GM19438 (cell line): ENCODE measurements at regions not wholly inside any gene's neighbourhood (a gene's known extent, or its start where the extent isn't known, plus 50 kb on each side); places are given as distances from the start of the nearest gene placed in this dataset.

Source experiments
- ATAC-seq: cut with Tn5 transposase; IDR thresholded peaks from one replicate; pipeline ENCODE4 v1.9.1; 2021; ENCODE audit warnings: low read depth; ENCODE audit not compliant: unreplicated experiment

DNA sequence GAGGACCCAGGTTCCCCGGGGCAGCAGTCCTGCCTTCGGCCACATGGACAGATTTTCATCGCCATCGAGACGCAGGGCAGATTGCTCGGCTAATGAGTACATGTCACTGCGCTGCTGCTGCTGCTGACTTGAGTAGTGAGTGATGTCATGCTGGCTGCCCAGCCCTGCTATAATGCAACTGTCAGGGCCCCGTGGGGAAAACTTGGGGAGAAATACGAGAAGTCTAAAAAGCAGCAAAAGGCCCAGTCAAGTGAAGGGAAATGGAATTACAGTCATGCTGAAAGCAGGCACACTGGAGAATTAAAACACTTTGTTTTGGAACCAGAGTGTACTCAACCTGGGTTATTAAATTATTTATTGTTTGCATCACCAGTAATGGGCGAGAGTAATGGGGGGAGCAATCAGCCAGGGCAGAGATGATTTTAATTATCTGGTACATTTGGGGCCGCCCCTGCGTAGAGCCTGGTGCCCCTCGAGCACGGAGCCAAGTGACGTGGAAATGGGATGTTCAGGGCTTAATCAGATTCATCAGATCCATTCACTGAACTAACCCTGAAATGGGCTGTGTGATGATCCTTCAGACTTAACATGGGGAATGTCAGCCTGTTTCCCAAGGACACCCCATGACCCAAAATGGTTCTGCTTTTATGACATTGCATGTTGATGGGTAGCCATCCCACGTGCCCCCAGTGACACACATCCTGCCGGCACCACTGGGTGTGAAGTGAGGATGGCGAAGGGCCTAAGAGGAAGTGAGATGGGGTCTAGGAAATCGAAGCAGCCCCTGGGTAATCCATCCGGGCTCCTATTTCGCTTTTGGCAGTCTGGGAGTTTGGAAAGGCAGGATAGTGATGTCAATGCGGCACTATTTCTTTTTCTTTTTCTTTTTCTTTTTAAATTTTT, 241.6 kb upstream of the CADM1 start:
- no peak for ATAC-seq

- ATAC-seq = no peak
These were observed 240.9 kb upstream of the CADM1 start for GRCh38 chr11:115745066-115745465.

- ATAC-seq = no peak
These were observed 239.5 kb upstream of the CADM1 start for GRCh38 chr11:115743719-115744118.

DNA sequence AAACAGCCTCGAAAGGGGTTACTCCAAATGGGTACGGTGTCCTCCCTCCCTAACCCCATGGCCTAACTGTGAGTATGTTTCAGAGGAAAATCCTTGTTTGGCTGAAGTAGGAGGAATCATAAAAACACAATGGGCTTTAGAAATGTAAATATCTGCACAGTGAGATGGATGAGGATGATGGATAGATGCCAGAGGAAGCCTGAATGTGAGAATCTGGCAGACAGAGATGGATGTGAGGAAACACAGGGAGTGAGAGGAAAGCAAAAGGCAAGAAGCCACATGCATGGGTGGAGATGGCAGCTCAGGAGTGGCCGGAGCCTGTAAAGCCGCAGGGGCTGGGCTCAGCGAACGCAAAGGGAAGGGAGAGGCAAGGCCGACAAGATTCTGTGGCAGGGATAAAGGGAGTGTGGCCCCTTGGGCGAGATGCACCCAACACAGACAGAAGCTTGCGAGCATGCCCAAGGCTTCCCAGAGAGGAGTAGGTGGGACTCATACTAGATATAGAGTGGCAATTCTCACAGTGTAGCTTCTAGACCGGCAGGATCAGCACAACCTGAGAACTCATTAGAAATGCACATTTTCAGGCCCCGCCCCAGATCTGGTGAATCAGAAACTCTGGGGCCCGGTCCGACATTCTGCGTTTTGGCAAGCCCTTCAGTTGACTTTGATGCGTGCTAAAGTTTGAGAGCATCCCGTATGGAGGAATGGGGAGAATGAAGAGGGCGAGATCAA, 237.3 kb upstream of the CADM1 start:
- ATAC-seq = no peak

GRCh38 chr11:115740324-115740723, 236.1 kb upstream of the CADM1 start:
- no peak for ATAC-seq

GRCh38 chr11:115739878-115740277, 235.7 kb upstream of the CADM1 start:
- no peak for ATAC-seq

DNA sequence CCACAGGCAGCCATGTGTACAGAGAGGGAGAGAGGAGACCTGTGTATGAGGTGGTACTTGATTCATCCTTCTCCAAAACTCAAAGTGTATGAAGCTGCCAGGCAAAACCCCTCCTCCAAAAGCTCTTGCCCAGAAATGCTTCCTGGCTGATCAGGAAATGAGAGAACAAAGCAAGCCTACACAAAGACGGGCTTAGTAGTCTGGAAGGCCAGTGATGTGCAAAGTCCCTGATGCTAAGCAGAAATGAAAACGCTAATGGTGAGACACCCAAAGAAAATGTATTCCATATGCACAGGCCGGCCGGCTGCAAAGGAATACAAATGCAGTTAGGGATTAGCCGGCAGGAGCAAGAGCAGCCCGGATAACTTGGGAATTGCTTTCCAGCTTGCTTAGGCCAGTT, 234.9 kb upstream of the CADM1 start:
- ATAC-seq = no peak

GRCh38 chr11:115737875-115738274, 233.7 kb upstream of the CADM1 start:
- ATAC-seq = no peak

DNA sequence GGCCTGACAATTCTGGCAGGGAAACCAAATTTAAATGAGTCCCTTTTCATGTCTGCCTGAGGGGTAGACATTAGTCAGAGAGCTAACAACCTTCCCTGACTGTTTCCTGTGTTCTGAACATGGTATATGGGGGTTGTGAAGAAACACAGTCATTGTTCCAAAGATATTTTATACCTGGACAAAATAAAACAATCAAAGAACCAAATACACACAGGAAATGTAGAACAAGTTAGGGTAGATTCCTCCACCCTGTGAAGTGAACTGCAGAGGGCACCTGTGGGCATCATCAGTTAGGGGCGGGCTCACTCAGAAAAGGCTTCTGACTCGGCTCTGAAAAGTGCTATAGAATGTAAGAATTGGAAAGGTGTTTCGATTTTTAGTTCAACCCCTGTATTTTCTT, 231.9 kb upstream of the CADM1 start:
- ATAC-seq = no peak

DNA sequence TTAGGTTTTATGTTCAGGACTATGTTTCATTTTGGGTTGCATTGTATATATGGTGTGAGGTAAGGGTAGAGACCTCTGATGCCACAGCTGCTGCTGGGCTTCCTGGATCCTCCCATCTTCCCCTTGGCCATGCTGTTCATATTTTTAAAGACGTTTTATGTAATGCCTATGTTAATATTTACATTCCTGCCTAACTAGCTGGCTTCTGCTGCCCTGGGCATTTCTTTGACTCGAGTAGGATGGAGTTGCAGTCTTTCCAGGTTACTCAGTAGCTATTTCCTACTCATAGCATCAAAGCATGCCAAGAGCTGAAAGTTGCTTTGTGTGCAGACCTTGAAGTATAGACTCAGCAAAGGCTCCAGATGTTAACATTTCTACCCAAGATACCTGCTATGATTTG, 220.5 kb upstream of the CADM1 start:
- no peak for ATAC-seq

GRCh38 chr11:115722711-115723110, 218.5 kb upstream of the CADM1 start:
- ATAC-seq = no peak

- no peak for ATAC-seq
These were observed 217.2 kb upstream of the CADM1 start for GRCh38 chr11:115721296-115721995.

GRCh38 chr11:115720602-115721245, 216.5 kb upstream of the CADM1 start:
- no peak for ATAC-seq

DNA sequence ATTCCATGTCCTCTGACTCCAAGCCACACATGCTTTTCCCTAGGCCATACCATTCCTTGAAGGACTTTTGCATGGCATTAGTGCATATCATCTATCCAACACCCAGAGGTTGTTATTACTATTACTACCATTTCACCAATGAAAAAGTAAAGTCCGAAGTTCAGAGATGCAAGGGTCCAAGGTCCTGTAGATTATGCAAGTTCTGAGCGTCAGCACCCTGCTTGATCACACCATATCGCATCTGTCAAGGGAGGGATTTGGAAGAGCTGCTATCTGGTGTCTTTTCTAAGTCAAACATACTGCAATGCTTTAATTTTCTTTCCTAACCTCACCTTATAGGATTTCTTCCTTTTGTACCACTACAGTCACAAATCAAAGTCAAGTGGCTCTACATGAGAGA, 214.7 kb upstream of the CADM1 start:
- no peak for ATAC-seq

DNA sequence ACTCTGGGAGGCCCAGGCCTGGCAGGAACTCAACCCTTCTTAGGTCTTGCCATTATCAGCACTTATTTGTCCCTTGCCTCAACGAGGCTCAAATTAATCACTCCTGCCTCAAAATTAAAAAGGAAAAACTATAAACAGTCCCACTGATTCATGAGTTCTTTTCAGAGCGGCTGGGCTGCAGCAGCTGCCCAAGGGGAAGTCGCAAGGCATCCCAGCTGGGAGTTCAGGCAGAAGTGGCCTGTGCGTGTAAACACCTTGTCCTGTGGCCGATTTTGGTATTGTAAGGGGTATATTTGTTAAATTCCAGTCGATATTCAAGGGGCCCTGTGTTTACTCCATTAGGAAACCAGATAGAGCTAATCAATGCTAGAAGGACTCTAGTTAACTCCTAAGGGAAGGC, 213.9 kb upstream of the CADM1 start:
- ATAC-seq = no peak

DNA sequence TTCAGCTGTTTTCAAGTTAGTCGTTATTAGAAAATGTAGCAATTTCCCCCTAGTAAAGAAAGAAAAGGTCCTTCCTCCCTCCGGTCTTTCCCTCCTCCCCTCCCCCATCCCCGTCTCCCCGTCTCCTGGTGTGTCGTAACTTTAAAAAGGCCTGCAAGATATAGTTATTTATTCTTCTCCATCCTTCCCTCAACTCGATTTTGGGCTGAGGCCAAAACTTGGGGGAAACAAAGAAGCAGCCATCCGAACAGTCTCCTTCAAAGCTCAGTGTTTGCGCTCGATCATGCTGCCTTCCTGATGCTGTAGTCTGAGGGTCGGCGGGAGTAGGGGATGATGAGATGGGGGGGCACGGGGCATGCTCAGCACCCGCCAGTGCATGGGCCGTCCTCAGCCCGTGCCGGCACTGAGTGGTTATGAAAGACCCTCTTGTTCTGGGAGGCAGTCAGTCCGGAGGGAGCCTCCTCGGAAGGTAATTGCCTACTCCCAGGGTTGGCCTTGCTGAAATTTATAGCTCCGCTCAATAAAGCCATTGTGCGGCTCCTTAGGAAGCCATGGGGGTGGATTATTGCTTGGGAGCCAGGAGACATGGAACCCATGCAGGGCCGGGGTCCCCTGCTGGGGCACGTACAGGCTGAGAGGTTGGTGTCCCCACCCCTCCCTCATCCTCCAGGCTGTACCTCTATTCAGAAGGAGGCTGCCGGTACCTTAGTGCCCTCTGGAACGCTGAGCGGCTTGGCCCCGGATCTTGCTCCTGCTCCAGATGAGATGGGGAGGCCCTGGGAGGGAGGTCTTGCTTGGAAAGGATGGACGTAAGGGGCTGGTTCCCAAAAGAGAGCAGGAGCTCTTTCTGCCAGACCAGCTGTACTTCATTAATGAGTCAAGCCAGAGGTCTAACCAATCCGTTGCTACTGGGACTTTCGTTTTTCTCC, 212.7 kb upstream of the CADM1 start:
- no peak for ATAC-seq

- no peak for ATAC-seq
These were observed 211.9 kb upstream of the CADM1 start for GRCh38 chr11:115716080-115716479.

DNA sequence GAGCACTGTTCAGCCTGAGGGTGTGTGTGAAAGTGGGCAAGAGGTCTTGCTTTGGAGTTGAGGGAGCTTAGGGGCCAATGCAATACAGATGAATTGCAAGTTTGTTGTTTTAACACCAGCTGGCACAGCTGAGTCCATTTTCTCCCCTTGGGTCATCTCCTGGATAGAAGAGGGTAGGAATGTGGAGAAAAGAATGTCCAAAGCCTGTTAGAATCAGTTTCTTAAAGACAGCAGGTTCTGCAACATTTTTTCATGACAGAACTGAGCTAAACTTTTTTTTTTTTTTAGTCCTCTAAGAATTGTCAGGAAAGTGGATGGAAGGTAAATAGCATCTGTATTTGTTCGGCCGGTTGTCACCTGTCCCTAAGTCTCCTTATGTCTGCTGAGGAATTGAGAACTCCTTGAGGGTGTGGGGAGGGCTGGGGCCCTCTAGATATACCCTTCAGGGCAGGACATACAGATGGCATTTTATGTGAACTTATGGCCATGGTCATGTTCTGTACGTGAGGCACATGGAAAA, 211.1 kb upstream of the CADM1 start:
- ATAC-seq = no peak

DNA sequence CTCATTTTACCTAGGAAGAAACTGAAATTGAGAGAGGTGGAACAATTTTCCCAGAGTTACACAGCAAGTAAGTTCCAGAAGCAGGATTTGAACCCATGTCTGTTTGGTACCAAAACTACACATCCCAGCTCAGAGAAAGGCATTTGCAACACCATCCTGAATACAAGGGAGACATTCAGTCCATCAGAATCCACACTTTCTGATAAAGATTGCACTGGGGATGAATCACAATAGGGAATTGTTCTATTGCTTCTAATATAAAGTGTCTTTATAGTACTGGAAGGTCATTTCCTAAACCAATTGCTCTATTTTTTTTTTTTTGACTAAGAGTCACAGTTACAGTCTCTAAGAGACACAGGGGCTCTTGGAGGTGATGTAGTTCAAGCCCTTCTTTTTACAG, 208.1 kb upstream of the CADM1 start:
- no peak for ATAC-seq

- no peak for ATAC-seq
These were observed 206.8 kb upstream of the CADM1 start for GRCh38 chr11:115710980-115711379.
